NCI-H1105 (cell line): ENCODE measurements at regions not wholly inside any gene's neighbourhood (a gene's known extent, or its start where the extent isn't known, plus 50 kb on each side); places are given as distances from the start of the nearest gene placed in this dataset.

Source experiments
- DNase-seq: peaks from one replicate; lab custom pipeline; 2025; lab: John Stamatoyannopoulos, UW

GRCh38 chr1:38133756-38134155 is 87.2 kb upstream of the POU3F1 start:
- DNase-seq = no peak

DNA sequence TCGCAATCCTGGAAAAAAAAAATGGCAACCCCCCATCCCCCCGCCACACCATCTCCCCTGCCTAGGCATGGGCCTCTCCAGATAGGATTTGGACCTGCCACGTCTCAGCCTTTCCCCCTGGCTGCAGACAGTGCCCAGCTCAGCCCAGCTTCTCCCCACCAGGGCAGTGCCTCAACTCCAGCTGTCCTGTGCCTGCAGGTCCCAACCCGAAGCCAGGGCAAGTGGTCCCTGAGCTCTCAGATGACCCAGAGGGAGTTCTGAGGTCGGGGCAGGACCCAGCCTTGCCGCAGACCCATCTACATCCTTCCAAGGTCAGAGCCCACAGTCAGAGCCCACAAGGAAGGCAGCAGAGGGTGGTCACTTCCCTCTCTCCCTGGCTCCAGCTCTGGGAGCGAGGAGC is 86.7 kb upstream of the POU3F1 start:
- DNase-seq = no peak

GRCh38 chr1:38132681-38133080 is 86.1 kb upstream of the POU3F1 start:
- DNase-seq = no peak

DNA sequence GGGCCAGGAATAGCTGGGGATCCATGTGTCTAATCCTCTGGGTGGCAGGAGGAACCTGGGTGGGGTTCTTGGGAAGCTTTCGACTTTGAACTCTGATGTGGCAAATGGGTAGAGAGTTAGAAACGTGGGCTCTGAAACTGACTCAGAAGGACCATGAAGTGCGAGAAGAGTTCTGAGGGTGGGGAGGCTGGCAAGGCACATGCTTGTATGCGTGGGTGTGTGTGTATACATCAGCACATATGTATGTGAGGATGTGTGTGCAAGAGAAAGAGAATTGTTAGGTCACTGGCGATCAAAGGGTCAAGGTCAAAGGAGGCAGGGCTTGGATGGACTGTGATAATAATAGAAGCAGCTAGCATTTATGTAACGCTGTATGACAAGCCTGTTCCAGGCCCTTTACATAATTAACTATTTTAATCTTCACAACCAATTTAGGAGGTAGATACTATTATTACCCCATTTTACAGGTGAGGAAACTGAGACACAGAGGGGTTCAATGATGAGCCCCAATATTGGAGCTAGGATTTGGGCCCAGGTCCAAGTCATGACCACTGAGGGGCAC is 84.5 kb upstream of the POU3F1 start:
- no peak for DNase-seq

DNA sequence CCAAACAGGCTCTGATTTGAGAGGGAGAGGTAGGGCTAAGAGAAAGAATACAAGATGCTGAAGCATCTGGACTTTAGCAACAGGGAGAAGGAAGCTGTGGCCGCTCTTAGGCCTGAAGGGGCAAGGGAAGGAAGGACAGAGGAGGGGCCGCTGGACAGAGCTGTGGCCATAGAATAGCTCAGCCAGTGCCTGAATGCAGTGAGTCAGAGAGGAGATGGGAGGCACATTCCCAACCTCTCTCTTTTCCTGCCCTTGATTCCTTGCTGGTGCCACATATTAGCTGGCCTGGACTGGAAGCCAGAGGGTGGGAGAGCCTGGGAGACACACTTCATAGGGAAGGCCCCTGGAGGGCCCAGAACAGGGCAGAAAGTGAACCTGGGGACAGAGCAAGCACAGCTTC is 83.4 kb upstream of the POU3F1 start:
- DNase-seq = no peak

DNA sequence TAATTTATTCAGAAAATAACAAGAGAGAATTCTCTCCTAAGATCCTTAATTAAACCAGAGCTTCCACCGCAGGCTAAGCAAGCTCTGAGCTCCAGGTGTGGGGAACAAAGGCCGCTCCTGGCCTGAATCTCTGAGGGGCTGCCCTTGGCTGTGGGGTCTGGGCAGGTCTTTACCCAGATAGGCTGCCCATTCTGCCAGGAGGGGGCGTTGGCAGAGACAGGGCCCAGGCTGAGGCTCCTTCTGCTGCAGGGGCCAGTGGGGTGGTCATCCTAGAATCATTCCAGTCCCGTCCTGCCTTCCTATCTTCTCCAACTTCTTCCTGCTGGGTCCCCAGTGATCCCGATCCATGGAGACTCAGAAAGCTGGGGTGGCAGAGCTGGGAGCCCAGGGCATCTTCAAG is 82.9 kb upstream of the POU3F1 start:
- no peak for DNase-seq

GRCh38 chr1:38128926-38129453 is 82.4 kb upstream of the POU3F1 start:
- DNase-seq = no peak

DNA sequence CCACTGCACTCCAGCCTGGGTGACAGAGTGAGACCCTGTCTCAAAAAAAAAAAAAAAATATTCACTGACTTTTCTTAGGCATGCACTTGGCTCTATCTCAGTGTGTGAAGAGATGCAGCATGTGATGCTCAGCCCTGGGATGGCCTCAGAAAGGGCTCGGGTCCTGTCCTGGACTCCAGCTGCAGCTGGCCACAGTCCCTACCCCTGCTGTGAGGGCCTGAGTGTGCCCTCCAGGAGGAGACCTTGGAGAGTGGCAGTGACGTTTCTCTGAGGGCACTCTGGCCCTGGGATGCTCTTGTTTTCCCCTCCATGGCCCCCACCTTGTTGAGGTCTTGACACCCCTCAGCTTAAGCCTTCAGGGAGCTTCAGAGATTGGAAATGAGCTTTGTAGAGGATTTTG is 81.9 kb upstream of the POU3F1 start:
- no peak for DNase-seq

GRCh38 chr1:38127428-38127827 is 80.8 kb upstream of the POU3F1 start:
- DNase-seq = no peak

DNA sequence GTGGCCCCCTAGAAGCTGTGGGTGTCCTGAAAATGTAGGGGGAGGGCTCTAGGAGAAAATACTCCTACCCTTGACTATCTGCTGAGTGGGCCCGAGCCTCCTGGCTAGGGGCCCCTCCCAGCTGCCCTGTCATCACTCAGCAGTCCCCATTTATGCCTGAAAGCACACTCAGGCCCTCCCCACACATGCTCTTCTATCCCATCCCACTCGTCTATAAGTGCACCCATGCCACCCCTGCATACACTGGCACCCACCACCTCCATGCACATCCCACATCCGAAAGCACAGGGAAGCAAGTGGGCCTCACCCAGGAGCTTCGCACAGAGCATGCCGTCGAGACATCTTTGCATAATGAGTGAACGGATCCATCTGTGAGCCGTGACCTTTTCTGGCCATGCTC is 80.4 kb upstream of the POU3F1 start:
- no peak for DNase-seq

GRCh38 chr1:38125837-38126520 is 79.4 kb upstream of the POU3F1 start:
- DNase-seq = no peak

- no peak for DNase-seq
These were observed 78.4 kb upstream of the POU3F1 start for GRCh38 chr1:38125016-38125415.

- DNase-seq = no peak
These were observed 77.0 kb upstream of the POU3F1 start for GRCh38 chr1:38123356-38124135.

DNA sequence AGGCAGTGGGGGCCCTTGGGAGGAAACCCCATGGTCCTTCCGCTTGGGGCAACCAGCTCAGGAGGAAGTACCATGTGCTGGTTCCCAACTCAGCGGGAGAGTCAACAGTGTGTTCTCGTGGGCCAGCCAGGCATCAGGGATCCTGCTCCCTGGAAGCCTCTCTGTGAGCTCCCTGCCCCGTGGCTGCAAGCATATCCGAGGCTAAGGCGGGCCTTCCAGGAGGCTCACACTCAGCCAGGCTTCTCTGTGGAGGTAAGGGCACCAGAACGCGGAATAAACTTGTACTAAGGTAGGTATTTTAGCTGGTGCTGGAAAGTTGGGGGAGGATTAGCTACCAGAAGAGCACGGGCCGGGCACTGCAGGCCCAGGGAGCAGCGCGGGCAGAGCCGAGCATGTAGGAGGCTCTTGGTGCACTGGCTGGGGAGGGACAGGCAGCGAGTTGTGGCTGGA is 74.7 kb upstream of the POU3F1 start:
- no peak for DNase-seq

- no peak for DNase-seq
These were observed 74.1 kb upstream of the POU3F1 start for GRCh38 chr1:38120552-38121230.

- no peak for DNase-seq
These were observed 72.4 kb upstream of the POU3F1 start for GRCh38 chr1:38118976-38119375.

DNA sequence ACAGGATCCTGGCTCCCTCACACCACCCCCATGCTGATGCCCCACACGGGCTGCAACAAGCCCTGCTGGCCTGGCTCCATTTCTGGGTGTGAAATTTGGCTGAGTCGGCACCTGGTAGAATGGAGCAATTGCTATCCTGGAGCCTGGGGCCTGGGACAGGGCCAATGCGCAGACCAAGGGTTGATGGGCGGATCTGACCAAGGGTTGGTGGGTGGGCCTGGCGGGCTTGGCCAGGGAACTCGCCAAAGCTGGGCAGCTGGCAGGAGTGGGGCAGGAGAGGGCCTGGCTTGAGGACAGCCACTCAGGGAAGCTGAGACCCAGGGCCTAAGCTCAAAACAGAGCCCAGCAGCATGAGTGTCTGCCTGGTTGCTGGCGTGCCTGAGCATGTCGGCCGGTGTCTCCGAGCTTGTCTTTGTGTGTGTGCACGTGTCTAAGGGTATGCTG is 70.9 kb upstream of the POU3F1 start:
- peak; percentile 70 for DNase-seq

DNA sequence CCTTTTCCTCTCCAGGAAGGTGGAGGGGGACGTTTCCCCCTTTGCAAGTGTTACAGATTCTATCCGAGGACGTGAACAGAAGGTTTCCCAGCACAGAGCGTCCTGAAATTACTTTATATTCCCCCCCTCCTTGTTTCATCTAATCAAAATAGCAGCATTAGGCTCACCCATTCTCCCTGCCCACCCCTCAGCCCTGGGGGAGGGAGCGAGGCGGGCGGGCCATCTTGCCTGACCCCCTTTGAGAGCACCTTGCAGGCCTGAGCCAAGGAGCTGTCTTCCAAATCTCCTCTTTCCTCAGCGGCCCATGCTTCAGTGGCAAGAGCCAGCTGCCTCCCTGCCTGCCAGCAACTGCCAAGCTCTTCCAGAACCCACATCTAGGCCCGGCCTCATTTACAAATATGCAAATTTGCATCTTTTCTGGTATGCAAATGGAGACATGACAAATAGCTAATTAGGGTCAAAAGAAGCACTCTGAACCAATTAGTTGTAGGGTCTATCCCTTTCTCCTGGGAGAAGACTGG is 69.1 kb upstream of the POU3F1 start:
- no peak for DNase-seq

GRCh38 chr1:38115226-38115625 is 68.6 kb upstream of the POU3F1 start:
- DNase-seq = no peak

GRCh38 chr1:38114241-38115026 is 67.8 kb upstream of the POU3F1 start:
- no peak for DNase-seq

DNA sequence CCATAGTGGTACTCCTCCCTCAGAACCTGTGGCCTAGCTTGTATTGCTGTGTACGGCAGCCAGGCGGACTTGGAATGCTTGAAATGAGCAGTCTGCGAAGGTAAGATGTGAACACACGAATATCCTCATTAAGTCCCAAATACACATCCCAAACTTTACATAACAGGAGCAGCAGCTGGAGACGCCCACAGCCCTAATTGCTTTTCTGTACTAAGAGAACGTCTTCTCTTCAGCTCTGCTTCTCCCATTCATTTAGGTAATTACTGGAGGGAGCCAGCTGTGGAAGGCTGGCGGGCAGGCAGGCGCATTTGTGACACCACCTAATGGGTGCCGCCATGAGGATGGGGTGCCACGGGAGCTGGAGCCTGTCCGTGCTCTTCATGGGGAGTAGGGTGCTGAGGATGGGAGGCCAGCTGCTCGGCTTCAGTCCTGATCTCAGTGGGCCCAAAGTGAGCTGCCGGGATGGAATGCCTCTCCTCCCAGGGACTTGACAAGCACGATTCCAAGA is 66.6 kb upstream of the POU3F1 start:
- no peak for DNase-seq
